ENCODE measurements at regions not wholly inside any gene's neighbourhood (a gene's known extent, or its start where the extent isn't known, plus 50 kb on each side); places are given as distances from the start of the nearest gene placed in this dataset.

GRCh38 chr1:181429462-181429861, 53.9 kb upstream of the CACNA1E start:
- H3K4me1 ChIP-seq (ENCODE audit: control insufficient read depth in 1 of 2, insufficient read depth in 2 of 2, low read length in 2 of 2): no peaks in the 10 kb centered on the region
- H3K14ac ChIP-seq (ENCODE audit: low read length): no peak overlapping the region
- no peaks in the 10 kb centered on the region for H3K27me3 ChIP-seq (ENCODE audit: insufficient read depth, low read length)
- DNase-seq: no peak
- H3K36me3 ChIP-seq (ENCODE audit: control insufficient read depth in 1 of 2, insufficient read depth in 2 of 2, low read length in 2 of 2): no peaks in the 10 kb centered on the region
- H2BK120ac ChIP-seq (ENCODE audit: insufficient read depth, low read length, poor library complexity): no peak overlapping the region
- no peaks in the 10 kb centered on the region for H3K9me3 ChIP-seq (ENCODE audit: insufficient read depth, low read depth, low read length)
- no peak overlapping the region for H2AFZ ChIP-seq (ENCODE audit: insufficient read depth, low read length, poor library complexity)
- no peak overlapping the region for H3K4ac ChIP-seq (ENCODE audit: low read depth, low read length)
- H3K27ac ChIP-seq (ENCODE audit: low read depth, low read length): no peak overlapping the region
- no peak overlapping the region for H4K8ac ChIP-seq (ENCODE audit: low read depth, low read length)
- H4K91ac ChIP-seq (ENCODE audit: low read depth, low read length): no peak overlapping the region
- no peaks in the 10 kb centered on the region for H3K79me2 ChIP-seq (ENCODE audit: control insufficient read depth, insufficient read depth, low read length, poor library complexity)
- H4K12ac ChIP-seq (ENCODE audit: low read depth, low read length): no peak overlapping the region
- no peak overlapping the region for H2BK5ac ChIP-seq (ENCODE audit: low read depth, low read length, poor library complexity)
- H3K18ac ChIP-seq (ENCODE audit: low read length): no peak overlapping the region
- H3K4me2 ChIP-seq (ENCODE audit: low read length): no peak overlapping the region
- H3K79me1 ChIP-seq (ENCODE audit: low read length): no peaks in the 10 kb centered on the region
- H3K23ac ChIP-seq (ENCODE audit: low read length): no peak overlapping the region
- no peak overlapping the region for H2BK12ac ChIP-seq (ENCODE audit: low read length)
- no peak overlapping the region for H2AK5ac ChIP-seq (ENCODE audit: low read length)
- no peak overlapping the region for H3K4me3 ChIP-seq (ENCODE audit: low read depth, low read length)
- WGBS (ENCODE audit: extremely low coverage, insufficient coverage, insufficient read length): no CpG with 5 or more reads among the region's 3 CpGs
- H3K9ac ChIP-seq (ENCODE audit: low read length): no peak overlapping the region

DNA sequence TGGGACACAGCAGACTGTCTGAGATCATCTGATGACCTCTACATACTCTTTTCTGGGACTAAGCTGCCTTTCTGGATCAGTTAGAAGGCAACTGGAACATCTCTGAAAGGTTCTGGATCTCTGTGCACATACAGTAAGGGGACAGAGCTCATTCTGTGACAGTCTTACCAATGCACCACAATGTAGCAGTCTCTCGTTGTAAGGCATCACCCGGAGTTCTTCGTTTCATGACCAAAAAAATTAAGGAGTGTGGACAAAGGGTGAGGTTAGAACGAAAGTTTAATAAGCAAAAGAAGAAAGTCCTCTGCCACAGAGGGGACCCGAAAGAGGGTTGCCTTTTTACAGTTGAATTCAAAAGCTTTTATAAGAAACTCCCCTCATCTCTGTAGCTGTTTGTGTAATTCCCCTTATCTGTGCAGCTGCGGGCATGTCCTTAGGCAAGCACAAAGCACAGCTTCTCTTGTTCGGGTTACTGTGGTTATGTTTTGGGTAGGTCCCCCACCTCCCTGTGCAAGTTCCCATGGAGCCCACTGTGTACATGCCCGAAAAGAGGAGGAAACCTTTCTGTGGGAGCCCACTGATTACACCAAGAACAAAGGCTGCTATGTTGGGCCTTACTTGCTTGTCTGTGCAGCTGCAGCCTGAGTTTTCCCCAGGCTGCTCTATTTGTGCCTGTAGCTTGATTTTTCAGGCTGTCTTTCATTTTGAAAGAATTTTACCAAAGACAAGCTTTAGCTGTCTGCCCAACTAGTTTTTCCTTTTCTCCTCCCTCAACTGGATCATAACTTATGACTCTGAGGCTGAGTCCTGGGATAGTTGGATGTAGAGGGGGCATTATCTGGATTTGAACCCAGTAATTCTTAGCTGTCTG, 53.1 kb upstream of the CACNA1E start:
- Histone ChIP-seq H2BK5ac (ENCODE audit: low read depth, low read length, poor library complexity) (no peak overlapping the region), H2AK5ac (ENCODE audit: low read length) (no peak overlapping the region), H3K79me1 (ENCODE audit: low read length) (no peaks in the 10 kb centered on the region), H3K27me3 (ENCODE audit: insufficient read depth, low read length) (no peaks in the 10 kb centered on the region), H4K8ac (ENCODE audit: low read depth, low read length) (no peak overlapping the region), H3K4me2 (ENCODE audit: low read length) (no peak overlapping the region), H3K9ac (ENCODE audit: low read length) (no peak overlapping the region), H3K23ac (ENCODE audit: low read length) (no peak overlapping the region), H2BK120ac (ENCODE audit: insufficient read depth, low read length, poor library complexity) (no peak overlapping the region), H3K9me3 (ENCODE audit: insufficient read depth, low read depth, low read length) (no peaks in the 10 kb centered on the region), H3K79me2 (ENCODE audit: control insufficient read depth, insufficient read depth, low read length, poor library complexity) (no peaks in the 10 kb centered on the region), H3K36me3 (ENCODE audit: control insufficient read depth in 1 of 2, insufficient read depth in 2 of 2, low read length in 2 of 2) (no peaks in the 10 kb centered on the region), H4K12ac (ENCODE audit: low read depth, low read length) (no peak overlapping the region), H3K14ac (ENCODE audit: low read length) (no peak overlapping the region), H2AFZ (ENCODE audit: insufficient read depth, low read length, poor library complexity) (no peak overlapping the region), H3K27ac (ENCODE audit: low read depth, low read length) (no peak overlapping the region), H3K4me3 (ENCODE audit: low read depth, low read length) (no peak overlapping the region), H3K4me1 (ENCODE audit: control insufficient read depth in 1 of 2, insufficient read depth in 2 of 2, low read length in 2 of 2) (no peaks in the 10 kb centered on the region), H3K4ac (ENCODE audit: low read depth, low read length) (no peak overlapping the region), H4K91ac (ENCODE audit: low read depth, low read length) (no peak overlapping the region), H3K18ac (ENCODE audit: low read length) (no peak overlapping the region), H2BK12ac (ENCODE audit: low read length) (no peak overlapping the region)
- no CpG with 5 or more reads among the region's 8 CpGs for WGBS (ENCODE audit: extremely low coverage, insufficient coverage, insufficient read length)
- DNase-seq: peak in 1 of 2 donors; percentile 23

Measured in trophoblast cell (in vitro differentiated cells and primary cell).